ENCODE measurements at regions not wholly inside any gene's neighbourhood (a gene's known extent, or its start where the extent isn't known, plus 50 kb on each side); places are given as distances from the start of the nearest gene placed in this dataset.
A peak's percentile ranks its signal among the peaks of the same experiment; 100 is the strongest.

GRCh38 chr3:152196782-152197181, 71.9 kb upstream of the MBNL1 start:
- no peak for ATAC-seq

GRCh38 chr3:152197451-152197850, 71.3 kb upstream of the MBNL1 start:
- H3K27me3 ChIP-seq (ENCODE audit: insufficient read depth in 3 of 3, low read length in 2 of 3): no peaks in the 10 kb centered on the region
- intact Hi-C loops (cut with DNase I): loop anchor here in 1 of 2 donors (5.0 kb wide), 1 partner anchor 65 kb away; no protein-coding TSS in a partner anchor
- no peaks in the 10 kb centered on the region for H3K9me3 ChIP-seq
- no peak for DNase-seq
- WGBS, 3 donors: 35 to 77% (median 37%) methylated on average over 3 of the region's 3 CpGs
- H3K4me3 ChIP-seq: peak overlapping the region; percentile 62
- ATAC-seq: peak; percentile 37 to 78 (median 56)
- peaks cover 32% of the 10 kb centered on the region for H3K4me1 ChIP-seq
- H3K27ac ChIP-seq: peak overlapping the region; percentile 86
- no peak for TF ChIP-seq CTCF (IDR thresholded peaks at IDR 0.05)
- no peaks in the 10 kb centered on the region for H3K36me3 ChIP-seq (ENCODE audit: insufficient read depth in 1 of 2, low read depth in 1 of 2)

More at GRCh38 chr3:152196782-152197181, 71.9 kb upstream of the MBNL1 start:
- Histone ChIP-seq H3K9me3 (no peaks in the 10 kb centered on the region), H3K36me3 (ENCODE audit: insufficient read depth in 1 of 2, low read depth in 1 of 2) (no peaks in the 10 kb centered on the region), H3K27ac (peak overlapping the region; percentile 86), H3K4me1 (peaks cover 27% of the 10 kb centered on the region), H3K27me3 (ENCODE audit: insufficient read depth in 3 of 3, low read length in 2 of 3) (no peaks in the 10 kb centered on the region), H3K4me3 (peak overlapping the region; percentile 62)
- no peak for DNase-seq
- intact Hi-C loops (cut with DNase I): loop anchor here in 1 of 2 donors (5.0 kb wide), 1 partner anchor 66 kb away; no protein-coding TSS in a partner anchor
- WGBS, 3 donors: 44 to 64% (median 62%) methylated on average over 2 of the region's 2 CpGs
- TF ChIP-seq CTCF (IDR thresholded peaks at IDR 0.05): no peak

GRCh38 chr3:152197937-152198336, 70.8 kb upstream of the MBNL1 start:
- WGBS, 3 donors: 24 to 79% (median 34%) methylated on average over 3 of the region's 3 CpGs
- Histone ChIP-seq H3K27me3 (ENCODE audit: insufficient read depth in 3 of 3, low read length in 2 of 3) (no peaks in the 10 kb centered on the region), H3K4me1 (peaks cover 37% of the 10 kb centered on the region), H3K4me3 (peak overlapping the region; percentile 62), H3K36me3 (ENCODE audit: insufficient read depth in 1 of 2, low read depth in 1 of 2) (no peaks in the 10 kb centered on the region), H3K27ac (peak overlapping the region; percentile 86), H3K9me3 (no peaks in the 10 kb centered on the region)
- TF ChIP-seq CTCF (IDR thresholded peaks at IDR 0.05): no peak
- DNase-seq (no peak), ATAC-seq (peak in 2 of 4 donors; percentile 27 to 44)
- intact Hi-C loops (cut with DNase I): loop anchor here (2.0 to 5.0 kb wide), 2 partner anchors 64 to 71 kb away; partner anchors contain the start of gene MBNL1 (in 1 of the 2)

GRCh38 chr3:152198665-152199064, 70.1 kb upstream of the MBNL1 start:
- no peaks in the 10 kb centered on the region for H3K9me3 ChIP-seq
- 78 to 94% (median 86%) methylated on average over 1 of the region's 1 CpG for WGBS, 3 donors
- no peak for TF ChIP-seq CTCF (IDR thresholded peaks at IDR 0.05)
- H3K27ac ChIP-seq: peak overlapping the region; percentile 86
- intact Hi-C loops (cut with DNase I): loop anchor here (2.0 to 5.0 kb wide), 2 partner anchors 64 to 70 kb away; partner anchors contain the start of gene MBNL1 (in 1 of the 2)
- ATAC-seq (peak in 2 of 4 donors; percentile 27 to 47), DNase-seq (no peak)
- peaks cover 38% of the 10 kb centered on the region for H3K4me1 ChIP-seq
- H3K27me3 ChIP-seq (ENCODE audit: insufficient read depth in 3 of 3, low read length in 2 of 3): no peaks in the 10 kb centered on the region
- H3K4me3 ChIP-seq: peak overlapping the region; percentile 62
- H3K36me3 ChIP-seq (ENCODE audit: insufficient read depth in 1 of 2, low read depth in 1 of 2): no peaks in the 10 kb centered on the region
